ENCODE measurements at regions not wholly inside any gene's neighbourhood (a gene's known extent, or its start where the extent isn't known, plus 50 kb on each side); places are given as distances from the start of the nearest gene placed in this dataset.

DNA sequence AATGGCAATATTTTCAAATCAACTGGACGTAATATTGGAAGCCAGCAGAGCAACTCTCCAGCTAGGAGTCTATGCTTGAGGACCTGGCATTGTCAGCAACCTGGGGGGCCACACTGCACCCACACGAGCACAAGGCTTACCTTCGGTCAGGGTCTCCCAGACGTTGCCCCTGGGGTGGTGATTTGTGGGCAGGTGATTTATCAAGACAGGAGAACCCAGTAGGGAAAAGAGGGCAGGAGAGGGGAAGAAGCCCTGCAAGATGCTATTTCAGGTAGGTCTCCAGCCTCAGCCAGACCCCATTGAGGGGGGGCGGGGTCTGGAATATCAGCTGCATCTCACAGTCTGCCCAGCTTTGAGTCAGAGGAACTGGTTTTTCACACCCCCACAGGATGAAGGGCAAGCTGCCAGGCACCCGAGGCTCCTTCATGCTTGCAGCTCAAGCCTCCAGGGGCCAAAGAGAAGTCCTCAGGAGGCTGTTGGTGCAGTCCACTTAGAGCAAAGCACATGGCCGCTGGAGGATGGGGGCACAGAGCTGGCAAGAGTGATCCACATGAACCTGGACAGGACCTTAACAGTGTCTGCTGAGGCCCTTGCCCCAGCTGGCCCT is 80.9 kb upstream of the UQCRFS1 start:
- TF ChIP-seq, protein P1, sequence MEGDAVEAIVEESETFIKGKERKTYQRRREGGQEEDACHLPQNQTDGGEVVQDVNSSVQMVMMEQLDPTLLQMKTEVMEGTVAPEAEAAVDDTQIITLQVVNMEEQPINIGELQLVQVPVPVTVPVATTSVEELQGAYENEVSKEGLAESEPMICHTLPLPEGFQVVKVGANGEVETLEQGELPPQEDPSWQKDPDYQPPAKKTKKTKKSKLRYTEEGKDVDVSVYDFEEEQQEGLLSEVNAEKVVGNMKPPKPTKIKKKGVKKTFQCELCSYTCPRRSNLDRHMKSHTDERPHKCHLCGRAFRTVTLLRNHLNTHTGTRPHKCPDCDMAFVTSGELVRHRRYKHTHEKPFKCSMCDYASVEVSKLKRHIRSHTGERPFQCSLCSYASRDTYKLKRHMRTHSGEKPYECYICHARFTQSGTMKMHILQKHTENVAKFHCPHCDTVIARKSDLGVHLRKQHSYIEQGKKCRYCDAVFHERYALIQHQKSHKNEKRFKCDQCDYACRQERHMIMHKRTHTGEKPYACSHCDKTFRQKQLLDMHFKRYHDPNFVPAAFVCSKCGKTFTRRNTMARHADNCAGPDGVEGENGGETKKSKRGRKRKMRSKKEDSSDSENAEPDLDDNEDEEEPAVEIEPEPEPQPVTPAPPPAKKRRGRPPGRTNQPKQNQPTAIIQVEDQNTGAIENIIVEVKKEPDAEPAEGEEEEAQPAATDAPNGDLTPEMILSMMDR (IDR thresholded peaks at IDR 0.05) = no peak
- TF ChIP-seq CREB1 (CRISPR knock-in tag; IDR thresholded peaks at IDR 0.05) (no peak), PRRX2 (CRISPR knock-in tag; IDR thresholded peaks at IDR 0.05) (no peak), NFE2L1 (CRISPR knock-in tag; IDR thresholded peaks at IDR 0.05) (no peak), ZNF138 (CRISPR knock-in tag; conservative IDR thresholded peaks at IDR 0.05) (no peak)
- TF ChIP-seq, protein P2, sequence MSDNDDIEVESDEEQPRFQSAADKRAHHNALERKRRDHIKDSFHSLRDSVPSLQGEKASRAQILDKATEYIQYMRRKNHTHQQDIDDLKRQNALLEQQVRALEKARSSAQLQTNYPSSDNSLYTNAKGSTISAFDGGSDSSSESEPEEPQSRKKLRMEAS (CRISPR knock-in tag; IDR thresholded peaks at IDR 0.05) = no peak

Measured in WTC11 (cell line).